Liver (tissue), 3 donors: ENCODE measurements at regions not wholly inside any gene's neighbourhood (a gene's known extent, or its start where the extent isn't known, plus 50 kb on each side); places are given as distances from the start of the nearest gene placed in this dataset.

ENCODE experiments used
- GABPA ChIP-seq, 2 donors: IDR thresholded peaks in 1 of 2; conservative IDR thresholded peaks in 1 of 2; 2 replicates each; pipeline ENCODE4 v1.6.1; 2016; ENCODE audit warnings: antibody characterized with exemption in 2 of 2, mild to moderate bottlenecking in 1 of 2, moderate library complexity in 1 of 2
- JUND ChIP-seq, 2 donors: IDR thresholded peaks; 2 replicates each; pipeline ENCODE4 v1.6.1; 2016; ENCODE audit warnings: antibody characterized with exemption in 2 of 2
- RAD21 ChIP-seq, 2 donors: IDR thresholded peaks; 2 replicates each; pipeline ENCODE4 v1.6.1; 2016; ENCODE audit warnings: antibody characterized with exemption in 2 of 2, mild to moderate bottlenecking in 2 of 2
- RXRA ChIP-seq, 2 donors: IDR thresholded peaks; 2 replicates each; pipeline ENCODE4 v1.6.1; 2017 to 2018; ENCODE audit warnings: antibody characterized with exemption in 2 of 2, mild to moderate bottlenecking in 1 of 2
- TAF1 ChIP-seq: conservative IDR thresholded peaks from 2 replicates; pipeline ENCODE4 v1.6.1; 2016; ENCODE audit warnings: antibody characterized with exemption, mild to moderate bottlenecking
- YY1 ChIP-seq: IDR thresholded peaks from 2 replicates; pipeline ENCODE4 v1.6.1; 2016; ENCODE audit warnings: antibody characterized with exemption, mild to moderate bottlenecking
- TF ChIP-seq, protein P1 (sequence below): IDR thresholded peaks from 2 replicates; pipeline ENCODE4 v1.6.1; 2016; ENCODE audit warnings: antibody characterized with exemption, mild to moderate bottlenecking
- TF ChIP-seq, protein P2 (sequence below): IDR thresholded peaks from 2 replicates; pipeline ENCODE4 v1.6.1; 2016; ENCODE audit warnings: antibody characterized with exemption
- TF ChIP-seq, protein P3 (sequence below): fragments of 150-350 bp; IDR thresholded peaks from 2 replicates; pipeline ENCODE4 v1.5.1; 2017; ENCODE audit warnings: improper control_type of control experiment, low read depth, low read length; ENCODE audit not compliant: missing input control
- TF ChIP-seq, protein P4 (sequence below): IDR thresholded peaks from 2 replicates; pipeline ENCODE4 v1.6.1; 2016; ENCODE audit warnings: antibody characterized with exemption
- donor health status: healthy.
- donor health status: healthy.

DNA sequence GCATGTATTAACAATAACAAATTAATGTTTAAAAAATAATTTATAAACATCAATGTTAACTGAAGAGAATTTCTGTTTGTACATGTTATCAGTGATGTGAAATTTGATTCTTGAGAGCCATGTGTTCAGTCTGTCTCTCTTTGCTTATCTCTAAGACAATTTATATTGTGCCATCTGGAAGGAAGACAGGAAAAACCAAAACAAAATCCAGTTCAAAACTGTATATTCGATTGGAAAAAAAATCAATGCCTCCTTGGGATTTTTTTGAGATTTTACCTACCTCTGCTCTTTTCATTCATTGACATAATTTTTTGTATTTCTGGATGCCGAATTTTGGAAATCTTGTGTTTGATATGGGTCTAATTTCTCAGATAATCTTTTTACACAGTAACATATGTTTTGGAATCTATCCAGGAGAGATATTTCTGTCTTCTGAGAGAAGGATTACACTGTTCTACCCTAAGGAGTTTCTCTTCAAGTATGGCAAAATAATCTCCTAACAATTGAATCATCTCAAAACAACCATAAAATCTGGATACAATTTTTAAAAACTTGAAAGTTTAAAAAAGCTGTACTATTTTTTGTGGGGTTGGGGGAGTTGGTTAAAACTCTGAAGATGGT lies 311.9 kb upstream of the GNAI1 start:
- TF ChIP-seq TAF1 (no peak), RAD21 (IDR thresholded peaks at IDR 0.05) (no peak), JUND (IDR thresholded peaks at IDR 0.05) (no peak), RXRA (IDR thresholded peaks at IDR 0.05) (no peak), GABPA (IDR thresholded peaks at IDR 0.05 in 1 of 2, conservative IDR thresholded peaks at IDR 0.05 in 1 of 2) (no peak), YY1 (no peak)
- TF ChIP-seq, protein P1, sequence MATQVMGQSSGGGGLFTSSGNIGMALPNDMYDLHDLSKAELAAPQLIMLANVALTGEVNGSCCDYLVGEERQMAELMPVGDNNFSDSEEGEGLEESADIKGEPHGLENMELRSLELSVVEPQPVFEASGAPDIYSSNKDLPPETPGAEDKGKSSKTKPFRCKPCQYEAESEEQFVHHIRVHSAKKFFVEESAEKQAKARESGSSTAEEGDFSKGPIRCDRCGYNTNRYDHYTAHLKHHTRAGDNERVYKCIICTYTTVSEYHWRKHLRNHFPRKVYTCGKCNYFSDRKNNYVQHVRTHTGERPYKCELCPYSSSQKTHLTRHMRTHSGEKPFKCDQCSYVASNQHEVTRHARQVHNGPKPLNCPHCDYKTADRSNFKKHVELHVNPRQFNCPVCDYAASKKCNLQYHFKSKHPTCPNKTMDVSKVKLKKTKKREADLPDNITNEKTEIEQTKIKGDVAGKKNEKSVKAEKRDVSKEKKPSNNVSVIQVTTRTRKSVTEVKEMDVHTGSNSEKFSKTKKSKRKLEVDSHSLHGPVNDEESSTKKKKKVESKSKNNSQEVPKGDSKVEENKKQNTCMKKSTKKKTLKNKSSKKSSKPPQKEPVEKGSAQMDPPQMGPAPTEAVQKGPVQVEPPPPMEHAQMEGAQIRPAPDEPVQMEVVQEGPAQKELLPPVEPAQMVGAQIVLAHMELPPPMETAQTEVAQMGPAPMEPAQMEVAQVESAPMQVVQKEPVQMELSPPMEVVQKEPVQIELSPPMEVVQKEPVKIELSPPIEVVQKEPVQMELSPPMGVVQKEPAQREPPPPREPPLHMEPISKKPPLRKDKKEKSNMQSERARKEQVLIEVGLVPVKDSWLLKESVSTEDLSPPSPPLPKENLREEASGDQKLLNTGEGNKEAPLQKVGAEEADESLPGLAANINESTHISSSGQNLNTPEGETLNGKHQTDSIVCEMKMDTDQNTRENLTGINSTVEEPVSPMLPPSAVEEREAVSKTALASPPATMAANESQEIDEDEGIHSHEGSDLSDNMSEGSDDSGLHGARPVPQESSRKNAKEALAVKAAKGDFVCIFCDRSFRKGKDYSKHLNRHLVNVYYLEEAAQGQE, result no peak
- TF ChIP-seq, protein P2, sequence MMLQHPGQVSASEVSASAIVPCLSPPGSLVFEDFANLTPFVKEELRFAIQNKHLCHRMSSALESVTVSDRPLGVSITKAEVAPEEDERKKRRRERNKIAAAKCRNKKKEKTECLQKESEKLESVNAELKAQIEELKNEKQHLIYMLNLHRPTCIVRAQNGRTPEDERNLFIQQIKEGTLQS, result no peak
- TF ChIP-seq, protein P3, sequence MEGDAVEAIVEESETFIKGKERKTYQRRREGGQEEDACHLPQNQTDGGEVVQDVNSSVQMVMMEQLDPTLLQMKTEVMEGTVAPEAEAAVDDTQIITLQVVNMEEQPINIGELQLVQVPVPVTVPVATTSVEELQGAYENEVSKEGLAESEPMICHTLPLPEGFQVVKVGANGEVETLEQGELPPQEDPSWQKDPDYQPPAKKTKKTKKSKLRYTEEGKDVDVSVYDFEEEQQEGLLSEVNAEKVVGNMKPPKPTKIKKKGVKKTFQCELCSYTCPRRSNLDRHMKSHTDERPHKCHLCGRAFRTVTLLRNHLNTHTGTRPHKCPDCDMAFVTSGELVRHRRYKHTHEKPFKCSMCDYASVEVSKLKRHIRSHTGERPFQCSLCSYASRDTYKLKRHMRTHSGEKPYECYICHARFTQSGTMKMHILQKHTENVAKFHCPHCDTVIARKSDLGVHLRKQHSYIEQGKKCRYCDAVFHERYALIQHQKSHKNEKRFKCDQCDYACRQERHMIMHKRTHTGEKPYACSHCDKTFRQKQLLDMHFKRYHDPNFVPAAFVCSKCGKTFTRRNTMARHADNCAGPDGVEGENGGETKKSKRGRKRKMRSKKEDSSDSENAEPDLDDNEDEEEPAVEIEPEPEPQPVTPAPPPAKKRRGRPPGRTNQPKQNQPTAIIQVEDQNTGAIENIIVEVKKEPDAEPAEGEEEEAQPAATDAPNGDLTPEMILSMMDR, result no peak
- TF ChIP-seq, protein P4, sequence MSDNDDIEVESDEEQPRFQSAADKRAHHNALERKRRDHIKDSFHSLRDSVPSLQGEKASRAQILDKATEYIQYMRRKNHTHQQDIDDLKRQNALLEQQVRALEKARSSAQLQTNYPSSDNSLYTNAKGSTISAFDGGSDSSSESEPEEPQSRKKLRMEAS, result no peak
